ENCODE measurements at regions not wholly inside any gene's neighbourhood (a gene's known extent, or its start where the extent isn't known, plus 50 kb on each side); places are given as distances from the start of the nearest gene placed in this dataset.
A peak's percentile ranks its signal among the peaks of the same experiment; 100 is the strongest.

DNA sequence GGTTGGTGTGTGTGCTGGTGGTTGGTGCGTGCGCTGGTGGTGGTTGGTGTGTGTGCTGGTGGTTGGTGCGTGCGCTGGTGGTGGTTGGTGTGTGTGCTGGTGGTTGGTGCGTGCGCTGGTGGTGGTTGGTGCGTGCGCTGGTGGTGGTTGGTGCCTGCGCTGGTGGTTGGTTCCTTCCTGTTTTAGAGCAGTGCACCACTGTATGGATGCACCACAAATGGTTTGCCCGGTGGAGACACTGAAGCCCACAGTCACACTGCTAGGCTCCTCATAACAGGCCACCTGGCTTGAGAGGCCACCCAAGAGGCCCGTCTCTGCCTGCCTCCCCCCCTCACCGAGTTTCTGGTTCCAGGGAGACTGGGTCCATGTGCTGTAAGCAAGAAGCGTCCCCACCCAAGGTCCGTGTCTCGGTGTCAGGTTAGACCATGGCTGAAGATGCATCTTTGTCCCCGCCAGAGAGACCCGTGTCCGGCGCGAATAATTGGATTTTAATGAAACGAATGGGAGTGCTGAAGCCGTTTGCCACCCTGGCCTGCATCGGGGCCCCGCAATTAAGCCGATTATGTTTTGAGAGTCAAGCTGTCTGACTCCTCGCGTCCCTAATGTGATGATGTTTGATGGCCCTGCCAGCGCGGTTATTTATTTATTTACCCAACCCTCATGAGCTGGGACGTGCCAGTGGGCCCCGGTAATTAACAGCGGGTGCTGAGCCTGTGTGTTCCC, 161.3 kb upstream of the GSE1 start:
- no peak for DNase-seq

GRCh38 chr16:85452364-85453193, 160.5 kb upstream of the GSE1 start:
- no peak for DNase-seq

DNA sequence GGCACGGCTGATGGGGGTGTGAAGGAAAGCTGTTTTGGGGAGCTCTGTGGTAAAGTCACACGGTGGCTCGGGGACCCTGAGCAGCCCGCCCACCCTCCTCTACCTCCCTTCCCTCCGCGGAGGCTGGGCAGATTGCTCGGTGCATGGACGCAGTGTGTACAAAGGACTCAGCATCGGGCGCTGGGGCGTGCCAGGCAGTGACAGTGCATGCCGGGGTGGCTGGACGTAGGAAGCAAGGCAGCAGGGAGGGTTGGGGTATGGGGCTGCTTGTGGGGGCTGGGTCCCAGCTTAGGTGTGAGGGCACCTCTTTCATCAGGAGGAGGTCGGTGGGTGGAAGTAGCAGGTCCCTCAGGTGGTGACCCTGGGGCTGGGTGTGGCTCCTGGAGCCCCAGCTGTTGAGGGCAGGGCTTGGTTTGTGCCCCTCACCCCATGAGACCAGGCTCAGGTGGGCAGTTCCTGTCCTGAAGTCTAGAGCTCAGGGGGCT, 159.9 kb upstream of the GSE1 start:
- DNase-seq, result no peak

DNA sequence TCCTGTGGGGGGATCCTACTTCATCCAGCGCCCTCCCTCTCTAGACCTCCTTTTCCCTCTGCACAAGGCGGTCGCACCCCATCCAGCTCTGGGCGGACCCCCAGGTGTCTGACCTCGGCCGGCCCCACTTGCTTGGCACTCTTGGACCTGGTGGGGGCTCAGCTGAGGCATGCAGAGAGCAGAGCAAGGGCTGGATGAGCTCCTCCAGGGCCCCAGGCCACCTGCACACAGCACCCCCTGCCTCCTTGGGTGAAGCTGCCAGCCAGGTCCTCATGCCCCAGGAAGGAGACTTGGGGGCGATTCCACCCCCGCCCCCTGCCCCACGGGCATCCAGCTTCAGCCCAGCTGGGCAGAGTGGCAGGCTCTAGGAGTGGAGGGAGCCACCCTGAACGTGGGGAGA, 159.4 kb upstream of the GSE1 start:
- no peak for DNase-seq

- no peak for DNase-seq
Observed at GRCh38 chr16:85454171-85454872, 158.8 kb upstream of the GSE1 start.

DNA sequence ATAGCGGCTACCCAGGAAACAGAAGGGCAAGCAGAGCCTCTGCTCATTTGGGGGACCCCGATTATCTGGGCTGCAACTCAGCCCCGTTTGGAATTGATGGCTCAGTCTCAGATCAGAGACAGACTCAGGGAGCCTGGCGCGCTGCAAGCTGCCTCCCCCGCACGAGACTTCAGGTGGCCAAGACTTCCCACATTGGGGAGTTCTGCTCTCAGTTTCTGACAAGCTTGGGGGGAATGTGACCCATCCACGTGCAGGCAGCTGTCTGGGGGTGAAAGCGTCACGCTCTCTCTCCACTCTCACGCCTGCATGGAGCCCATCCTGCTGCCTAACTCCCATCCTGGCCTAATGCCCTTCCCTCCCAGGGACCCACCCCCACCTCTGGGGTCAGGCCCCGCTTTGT, 157.6 kb upstream of the GSE1 start:
- no peak for DNase-seq

DNA sequence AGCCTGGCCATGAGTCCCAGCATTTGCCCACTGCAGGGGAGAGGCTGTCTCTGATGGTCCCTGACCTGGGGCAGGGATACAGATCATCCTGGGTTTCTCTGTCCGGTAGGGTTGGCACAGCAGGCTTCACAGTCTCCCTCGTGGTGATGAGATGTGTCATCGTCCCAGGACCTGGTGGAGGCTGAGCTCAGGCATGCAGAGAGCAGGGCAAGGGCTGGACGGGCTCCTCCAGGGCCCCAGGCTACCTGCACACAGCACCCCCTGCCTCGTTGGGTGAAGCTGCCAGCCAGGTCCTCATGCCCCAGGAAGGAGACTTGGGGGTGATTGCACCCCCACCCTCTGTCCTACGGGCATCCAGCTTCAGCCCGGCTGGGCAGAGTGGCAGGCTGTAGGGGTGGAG, 155.8 kb upstream of the GSE1 start:
- DNase-seq, result no peak

- DNase-seq, result no peak
Observed at GRCh38 chr16:85458968-85459367, 154.2 kb upstream of the GSE1 start.

DNA sequence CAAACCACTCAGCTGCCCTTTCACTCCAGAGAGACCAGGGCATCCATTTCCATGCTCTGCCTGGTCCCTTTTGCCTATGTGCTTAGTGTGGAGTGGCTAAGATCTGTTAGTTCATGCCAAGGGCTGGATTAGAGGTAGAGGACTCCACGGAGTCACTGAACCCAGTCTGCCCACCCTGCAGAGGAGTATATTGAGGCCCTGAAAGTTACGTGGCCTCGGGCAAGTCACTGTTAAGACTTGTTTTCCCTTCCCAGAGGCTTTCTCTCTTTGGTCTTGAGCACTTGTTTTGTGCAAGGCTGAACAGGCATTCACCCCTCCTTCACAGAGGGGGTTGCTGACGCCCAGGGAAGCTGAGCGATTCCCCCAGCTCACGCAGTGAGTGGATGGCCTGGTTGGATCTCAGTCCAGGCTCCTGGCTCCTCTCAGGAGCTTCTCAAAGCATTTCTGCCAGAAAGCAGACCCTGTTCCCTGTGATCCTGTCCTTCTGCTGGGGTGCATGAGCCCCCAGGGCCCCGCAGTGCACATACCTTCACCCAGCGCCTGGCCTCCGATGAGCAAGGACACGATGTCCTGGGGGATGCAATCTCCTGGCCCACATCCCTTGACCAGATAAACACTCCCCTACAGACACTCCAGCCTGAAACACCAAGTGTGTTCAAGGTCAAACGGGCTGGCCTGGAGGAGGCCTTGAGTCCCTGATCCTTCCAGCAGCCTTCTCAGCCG, 153.4 kb upstream of the GSE1 start:
- no peak for DNase-seq

DNA sequence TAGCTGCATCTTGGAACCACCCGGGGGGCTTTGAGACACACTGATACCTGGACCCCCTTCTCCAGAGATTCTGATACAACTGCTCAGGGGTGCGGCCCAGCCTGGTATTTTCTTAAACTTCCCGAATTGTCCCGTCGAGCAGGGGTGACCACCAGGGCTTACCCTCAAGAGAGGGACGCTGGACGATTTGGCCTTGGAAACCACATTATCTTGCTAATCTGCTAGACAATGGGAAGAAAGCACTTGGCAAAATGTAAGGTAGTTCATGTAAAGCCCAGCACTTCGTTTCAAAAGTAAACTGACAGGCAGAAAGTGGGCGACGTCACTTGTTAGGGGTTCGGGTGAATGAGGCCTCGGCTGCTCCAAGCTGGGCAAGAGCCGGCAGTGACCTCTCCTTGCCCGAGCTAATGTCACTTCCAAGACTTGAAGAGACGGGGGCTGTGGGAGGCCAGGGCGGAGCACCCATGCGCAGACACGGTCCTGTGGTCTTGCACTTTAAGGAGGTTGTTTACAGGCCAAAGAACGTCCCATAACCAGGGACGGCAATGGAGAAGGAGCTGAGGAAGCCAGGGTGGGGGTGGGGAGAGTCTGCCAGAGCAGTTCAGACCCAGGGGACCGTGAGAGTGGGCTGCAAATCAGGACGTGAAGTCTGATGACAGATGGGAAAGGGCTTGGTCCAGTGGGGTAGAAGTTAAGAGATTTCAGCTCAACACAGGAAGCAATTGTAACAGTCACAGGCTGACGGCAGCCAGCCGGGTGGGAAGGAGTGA, 152.7 kb upstream of the GSE1 start:
- DNase-seq, result no peak

DNA sequence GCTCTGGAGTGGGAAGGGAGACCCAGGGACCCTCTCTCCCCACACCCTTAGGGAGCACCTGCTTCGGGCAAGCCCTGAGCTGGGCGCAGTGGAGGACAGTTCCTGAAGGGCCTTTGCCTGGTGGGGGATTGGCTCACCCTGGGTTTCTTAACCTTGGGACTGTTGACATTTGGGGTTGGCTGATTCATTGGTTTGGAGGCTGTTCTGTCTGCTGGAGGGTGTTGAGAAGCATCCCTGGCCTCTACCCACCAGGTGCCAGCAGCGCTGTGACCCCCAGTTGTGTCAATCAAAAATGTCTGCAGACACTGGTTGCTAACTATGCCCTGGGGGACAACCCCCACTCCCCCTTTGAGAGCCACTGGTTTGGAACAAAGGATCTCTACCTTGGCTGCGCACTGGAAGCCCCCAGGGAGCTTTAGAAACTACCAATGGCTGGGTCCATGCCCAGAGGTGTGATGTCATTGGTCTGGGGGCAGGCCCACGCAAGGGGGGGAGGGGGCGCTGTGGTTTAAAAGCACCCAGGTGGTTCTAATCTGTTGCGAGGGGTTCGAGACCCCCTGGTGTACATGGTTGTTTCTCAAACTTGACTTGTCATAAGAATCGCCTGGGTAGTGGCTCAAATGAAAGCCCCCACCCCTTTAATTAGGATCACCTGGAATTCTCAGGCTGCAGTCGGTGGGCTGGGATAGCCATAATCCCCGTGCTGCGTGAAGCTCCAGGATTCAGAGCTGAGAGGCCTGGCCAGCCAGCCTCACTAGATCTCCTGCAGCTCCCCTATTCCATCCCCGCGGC, 151.9 kb upstream of the GSE1 start:
- peak; percentile 0 for DNase-seq

GRCh38 chr16:85461814-85462713, 151.1 kb upstream of the GSE1 start:
- peak; percentile 80 for DNase-seq

DNA sequence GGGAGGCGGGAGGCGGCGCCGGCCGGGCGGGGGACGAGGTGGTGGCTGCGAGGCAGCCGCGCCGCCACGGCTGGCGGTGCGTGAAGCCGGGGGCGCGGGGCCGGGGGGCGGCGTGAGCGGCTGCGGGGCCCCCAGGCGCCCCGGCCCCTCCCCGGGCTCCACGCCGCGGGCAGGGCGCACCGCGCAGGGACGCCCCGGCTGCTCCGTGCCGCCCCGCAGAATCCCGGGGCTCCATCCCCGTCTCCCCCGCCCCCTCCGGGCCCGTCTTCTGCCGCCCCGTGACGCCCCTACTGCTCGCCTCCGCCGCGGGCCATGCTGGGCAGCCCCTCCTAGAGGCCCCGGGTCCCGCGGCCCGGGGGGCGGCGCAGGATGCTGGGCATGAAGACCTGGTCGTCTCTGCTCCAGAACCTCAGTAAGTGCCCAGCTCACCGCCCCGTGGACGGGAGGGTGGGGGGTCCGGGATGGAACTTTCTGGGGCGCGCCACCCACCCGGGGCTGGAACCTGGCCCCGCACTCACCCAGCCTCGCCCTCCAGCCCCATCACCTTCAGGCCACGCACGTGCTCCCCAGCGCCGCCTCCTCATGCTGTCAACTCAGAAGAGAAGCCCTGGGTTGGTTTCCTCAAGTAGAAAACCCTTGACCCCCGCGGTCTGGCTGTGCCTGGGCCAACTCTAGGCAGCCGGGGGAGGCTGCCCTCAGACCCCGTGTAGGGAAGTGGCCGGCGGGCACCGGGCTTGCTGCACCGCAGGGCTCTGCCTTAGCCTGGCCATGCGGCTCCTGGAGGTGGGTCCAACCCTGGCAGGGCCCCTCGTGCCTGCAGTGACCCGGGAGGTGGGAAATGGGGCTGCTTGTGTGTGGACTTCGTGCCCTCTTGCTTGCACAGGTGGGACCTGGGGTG, 150.2 kb upstream of the GSE1 start:
- DNase-seq, result peak; percentile 43

DNA sequence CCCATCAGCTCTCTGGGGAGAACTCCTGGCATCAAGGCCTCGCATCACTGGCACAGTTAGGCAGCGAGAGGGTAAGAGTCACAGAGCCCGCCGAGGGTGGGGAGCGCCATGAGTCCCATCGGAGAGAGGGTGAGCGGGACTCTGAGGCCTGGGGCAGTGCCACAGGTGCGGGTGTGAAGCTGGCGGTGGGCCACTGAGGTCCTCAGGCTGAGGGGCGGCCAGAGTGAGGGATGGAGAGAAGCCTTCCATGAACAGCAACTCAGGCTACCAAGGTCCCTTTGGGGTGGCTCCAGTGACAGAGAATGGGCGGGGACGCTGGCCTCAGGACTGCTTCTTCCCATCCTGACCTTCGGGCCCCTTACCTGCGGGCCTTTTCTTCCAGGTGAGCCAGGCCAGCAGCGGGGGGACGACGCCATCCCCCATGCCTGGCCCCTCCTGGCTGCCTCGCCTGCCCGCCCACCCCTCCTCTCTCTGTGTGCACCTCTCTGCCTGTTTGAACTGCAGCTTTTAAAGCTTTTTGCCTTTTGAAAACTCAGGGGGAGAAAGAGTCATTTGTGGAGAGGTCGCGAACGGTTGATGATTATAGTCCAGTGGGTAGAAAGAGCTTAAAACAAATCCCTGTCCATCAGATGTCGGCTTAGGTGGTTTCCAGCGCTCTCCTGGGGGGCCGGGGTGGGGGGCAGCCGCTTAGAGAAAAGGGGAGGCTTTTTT, 149.3 kb upstream of the GSE1 start:
- no peak for DNase-seq

DNA sequence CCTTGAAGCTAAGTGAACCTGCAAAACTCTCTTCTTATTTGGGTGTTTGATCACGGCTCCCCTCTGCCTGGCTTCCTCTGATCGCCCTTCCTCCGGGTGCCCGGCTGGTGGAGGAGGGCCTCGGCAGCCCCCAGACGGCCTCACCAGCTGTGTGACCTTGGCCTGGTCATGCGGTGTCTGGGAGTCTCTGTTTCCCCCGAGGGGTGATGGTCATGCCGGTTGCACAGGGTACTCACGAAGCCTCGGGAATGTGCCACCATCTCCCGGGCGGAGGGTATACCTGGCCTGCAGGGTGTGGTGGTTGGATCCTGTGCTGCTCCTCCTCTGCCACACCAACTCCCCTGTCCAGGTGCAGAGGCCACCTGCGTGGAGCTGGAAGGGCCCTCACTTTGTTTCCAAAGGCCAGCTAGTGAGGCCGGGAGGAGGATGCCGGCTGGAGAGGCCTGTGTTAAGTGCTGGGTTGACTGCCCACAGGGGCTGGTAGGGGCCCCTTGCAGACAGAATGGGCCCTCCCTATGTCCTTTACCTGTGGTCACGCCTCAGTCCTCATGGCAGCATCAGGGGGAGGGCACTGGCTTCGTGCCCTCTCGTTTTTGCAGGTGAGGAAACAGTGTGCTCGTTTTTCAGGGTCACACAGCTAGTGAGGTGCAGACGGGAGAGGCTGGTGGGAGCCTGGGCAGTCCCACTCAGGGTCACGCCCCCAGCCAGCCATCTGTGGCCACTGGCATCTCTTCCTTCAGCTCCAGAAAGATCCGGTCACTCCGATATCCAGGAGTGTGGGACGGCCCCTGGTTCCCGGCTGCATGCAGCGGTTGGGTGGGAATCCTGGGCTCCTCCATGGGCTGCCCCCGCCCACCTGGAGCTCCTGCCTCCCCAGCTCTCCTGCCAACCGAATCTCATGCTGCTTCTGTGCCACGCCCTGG, 148.5 kb upstream of the GSE1 start:
- DNase-seq, result no peak

- DNase-seq, result no peak
Observed at GRCh38 chr16:85465328-85466303, 147.5 kb upstream of the GSE1 start.
